RPMI8226 (cell line): ENCODE measurements at regions not wholly inside any gene's neighbourhood (a gene's known extent, or its start where the extent isn't known, plus 50 kb on each side); places are given as distances from the start of the nearest gene placed in this dataset.

Experiments
- DNase-seq: peaks from one replicate; pipeline ENCODE4 v3.0.0-alpha.2; 2015

GRCh38 chr5:52690236-52690768 lies 97.4 kb upstream of the ITGA1 start:
- no peak for DNase-seq

- no peak for DNase-seq
Measured at GRCh38 chr5:52692039-52692438, 95.7 kb upstream of the ITGA1 start.

- DNase-seq = no peak
Measured at GRCh38 chr5:52692606-52693005, 95.1 kb upstream of the ITGA1 start.

GRCh38 chr5:52693280-52693679 lies 94.4 kb upstream of the ITGA1 start:
- DNase-seq = no peak

- DNase-seq = no peak
Measured at GRCh38 chr5:52693836-52694235, 93.9 kb upstream of the ITGA1 start.

- no peak for DNase-seq
Measured at GRCh38 chr5:52694648-52695047, 93.1 kb upstream of the ITGA1 start.

GRCh38 chr5:52702877-52703276 lies 84.8 kb upstream of the ITGA1 start:
- DNase-seq = no peak

GRCh38 chr5:52703321-52703720 lies 84.4 kb upstream of the ITGA1 start:
- no peak for DNase-seq

- DNase-seq = no peak
Measured at GRCh38 chr5:52705720-52706119, 82.0 kb upstream of the ITGA1 start.

- DNase-seq = no peak
Measured at GRCh38 chr5:52706775-52707174, 80.9 kb upstream of the ITGA1 start.

GRCh38 chr5:52707616-52708015 lies 80.1 kb upstream of the ITGA1 start:
- no peak for DNase-seq

GRCh38 chr5:52708463-52708862 lies 79.3 kb upstream of the ITGA1 start:
- no peak for DNase-seq

GRCh38 chr5:52709167-52709925 lies 78.4 kb upstream of the ITGA1 start:
- no peak for DNase-seq

GRCh38 chr5:52710310-52710971 lies 77.3 kb upstream of the ITGA1 start:
- no peak for DNase-seq

- DNase-seq = no peak
Measured at GRCh38 chr5:52710972-52711596, 76.6 kb upstream of the ITGA1 start.

- no peak for DNase-seq
Measured at GRCh38 chr5:52712354-52712753, 75.4 kb upstream of the ITGA1 start.

GRCh38 chr5:52725065-52725746 lies 62.5 kb upstream of the ITGA1 start:
- no peak for DNase-seq

GRCh38 chr5:52725808-52726207 lies 61.9 kb upstream of the ITGA1 start:
- no peak for DNase-seq

- DNase-seq = no peak
Measured at GRCh38 chr5:52727020-52727419, 60.7 kb upstream of the ITGA1 start.

GRCh38 chr5:52727576-52727975 lies 60.1 kb upstream of the ITGA1 start:
- DNase-seq = no peak

- DNase-seq = no peak
Measured at GRCh38 chr5:52728224-52728623, 59.5 kb upstream of the ITGA1 start.

GRCh38 chr5:52728686-52729085 lies 59.0 kb upstream of the ITGA1 start:
- DNase-seq = no peak

- no peak for DNase-seq
Measured at GRCh38 chr5:52731274-52732027, 56.3 kb upstream of the ITGA1 start.
